ENCODE measurements at regions not wholly inside any gene's neighbourhood (a gene's known extent, or its start where the extent isn't known, plus 50 kb on each side); places are given as distances from the start of the nearest gene placed in this dataset.

GRCh38 chr12:116453631-116454030, 105.5 kb upstream of the MAP1LC3B2 start:
- 97% methylated on average over 6 of the region's 6 CpGs for WGBS (ENCODE audit: low lambda C conversion rate, missing lambda C conversion rate)
- Histone ChIP-seq H3K4me3 (no peak overlapping the region), H3K36me3 (replicated peaks; ENCODE audit: insufficient read depth, low read depth) (no peaks in the 10 kb centered on the region), H3K27ac (no peak overlapping the region), H3K9me3 (ENCODE audit: low read depth) (no peaks in the 10 kb centered on the region), H3K4me1 (ENCODE audit: insufficient read depth) (peaks cover 16% of the 10 kb centered on the region), H3K27me3 (no peaks in the 10 kb centered on the region), H2AFZ (no peak overlapping the region), H3K79me2 (no peaks in the 10 kb centered on the region), H3K4me2 (no peak overlapping the region), H4K20me1 (ENCODE audit: insufficient read depth, poor library complexity, severe bottlenecking) (no peaks in the 10 kb centered on the region), H3K9me2 (replicated peaks; ENCODE audit: insufficient read depth) (no peaks in the 10 kb centered on the region)
- TF ChIP-seq EZH2 (IDR thresholded peaks at IDR 0.05; ENCODE audit: borderline replicate concordance): no peak
- TF ChIP-seq CTCF (IDR thresholded peaks at IDR 0.05; ENCODE audit: poor library complexity): no peak
- TF ChIP-seq EZH2phosphoT487 (IDR thresholded peaks at IDR 0.05; ENCODE audit: low read depth, severe bottlenecking, unreplicated experiment): no peak
- no peak for DNase-seq (ENCODE audit: low spot score)

- Histone ChIP-seq H3K9me2 (replicated peaks; ENCODE audit: insufficient read depth) (no peaks in the 10 kb centered on the region), H3K4me2 (no peak overlapping the region), H3K27me3 (no peaks in the 10 kb centered on the region), H3K9me3 (ENCODE audit: low read depth) (no peaks in the 10 kb centered on the region), H2AFZ (no peak overlapping the region), H4K20me1 (ENCODE audit: insufficient read depth, poor library complexity, severe bottlenecking) (no peaks in the 10 kb centered on the region), H3K79me2 (no peaks in the 10 kb centered on the region), H3K4me1 (ENCODE audit: insufficient read depth) (peaks cover 16% of the 10 kb centered on the region), H3K4me3 (no peak overlapping the region), H3K27ac (peak overlapping the region; percentile 91), H3K36me3 (replicated peaks; ENCODE audit: insufficient read depth, low read depth) (no peaks in the 10 kb centered on the region)
- DNase-seq (ENCODE audit: low spot score): no peak
- TF ChIP-seq EZH2phosphoT487 (IDR thresholded peaks at IDR 0.05; ENCODE audit: low read depth, severe bottlenecking, unreplicated experiment) (no peak), EZH2 (IDR thresholded peaks at IDR 0.05; ENCODE audit: borderline replicate concordance) (no peak), CTCF (IDR thresholded peaks at IDR 0.05; ENCODE audit: poor library complexity) (no peak)
- 95% methylated on average over 6 of the region's 6 CpGs for WGBS (ENCODE audit: low lambda C conversion rate, missing lambda C conversion rate)
Observed at GRCh38 chr12:116454076-116454475, 105.1 kb upstream of the MAP1LC3B2 start.

- no peaks in the 10 kb centered on the region for H3K36me3 ChIP-seq (replicated peaks; ENCODE audit: insufficient read depth, low read depth)
- peak overlapping the region; percentile 51 for H3K4me2 ChIP-seq
- H3K4me1 ChIP-seq (ENCODE audit: insufficient read depth): peaks cover 22% of the 10 kb centered on the region
- no peak overlapping the region for H2AFZ ChIP-seq
- no peaks in the 10 kb centered on the region for H3K27me3 ChIP-seq
- no peak overlapping the region for H3K4me3 ChIP-seq
- H3K9me3 ChIP-seq (ENCODE audit: low read depth): no peaks in the 10 kb centered on the region
- DNase-seq (ENCODE audit: low spot score): peak; percentile 66
- no peaks in the 10 kb centered on the region for H3K9me2 ChIP-seq (replicated peaks; ENCODE audit: insufficient read depth)
- H3K79me2 ChIP-seq: no peaks in the 10 kb centered on the region
- 57% methylated on average over 7 of the region's 7 CpGs for WGBS (ENCODE audit: low lambda C conversion rate, missing lambda C conversion rate)
- H4K20me1 ChIP-seq (ENCODE audit: insufficient read depth, poor library complexity, severe bottlenecking): no peaks in the 10 kb centered on the region
- TF ChIP-seq EZH2phosphoT487 (IDR thresholded peaks at IDR 0.05; ENCODE audit: low read depth, severe bottlenecking, unreplicated experiment) (no peak), EZH2 (IDR thresholded peaks at IDR 0.05; ENCODE audit: borderline replicate concordance) (no peak), CTCF (IDR thresholded peaks at IDR 0.05; ENCODE audit: poor library complexity) (no peak)
- H3K27ac ChIP-seq: peak overlapping the region; percentile 91
Observed at GRCh38 chr12:116454950-116455447, 104.2 kb upstream of the MAP1LC3B2 start.

All from hepatocyte (in vitro differentiated cells).